DOHH2 (cell line): ENCODE measurements at regions not wholly inside any gene's neighbourhood (a gene's known extent, or its start where the extent isn't known, plus 50 kb on each side); places are given as distances from the start of the nearest gene placed in this dataset.

Experiments
- H3F3A ChIP-seq: fragments of 200-600 bp; sonication (generic), shearing (Covaris generic); 2 replicates; pipeline ENCODE4 v1.6.0; 2016; ENCODE audit warnings: antibody characterized with exemption, mild to moderate bottlenecking; ENCODE audit not compliant: control insufficient read depth, insufficient read depth
- H3K27ac ChIP-seq: fragments of 200-600 bp; sonication (generic); 2 replicates; pipeline ENCODE4 v1.5.1; 2014; ENCODE audit warnings: low read depth, mild to moderate bottlenecking, low read length, moderate library complexity
- H3K27me3 ChIP-seq: fragments of 200-600 bp; sonication (generic); 2 replicates; pipeline ENCODE4 v1.6.1; 2014; ENCODE audit warnings: mild to moderate bottlenecking, low read length, mixed read lengths; ENCODE audit not compliant: control insufficient read depth
- H3K36me3 ChIP-seq: fragments of 200-600 bp; sonication (generic); 2 replicates; pipeline ENCODE4 v1.6.1; 2014; ENCODE audit warnings: mild to moderate bottlenecking, low read length, moderate library complexity, mixed read lengths; ENCODE audit not compliant: control insufficient read depth
- H3K4me1 ChIP-seq: fragments of 200-600 bp; sonication (generic); 2 replicates; pipeline ENCODE4 v1.6.1; 2014; ENCODE audit warnings: mild to moderate bottlenecking, low read length, mixed read lengths; ENCODE audit not compliant: control insufficient read depth
- H3K4me2 ChIP-seq: fragments of 200-600 bp; sonication (generic); 2 replicates; pipeline ENCODE4 v1.6.0; 2014; ENCODE audit warnings: mild to moderate bottlenecking, low read length, moderate library complexity
- H3K4me3 ChIP-seq: fragments of 200-600 bp; sonication (generic); 2 replicates; pipeline ENCODE4 v1.5.1; 2014; ENCODE audit warnings: mild to moderate bottlenecking, low read length, mixed read lengths
- H3K79me2 ChIP-seq: fragments of 200-600 bp; sonication (generic); 2 replicates; pipeline ENCODE4 v1.6.1; 2014; ENCODE audit warnings: mild to moderate bottlenecking, low read length, mixed read lengths; ENCODE audit not compliant: control insufficient read depth
- H3K9me2 ChIP-seq: fragments of 200-600 bp; sonication (generic); replicated peaks from 2 replicates; pipeline ENCODE4 v1.6.1; 2014; ENCODE audit warnings: mild to moderate bottlenecking, low read length, mixed read lengths; ENCODE audit not compliant: control insufficient read depth
- H3K9me3 ChIP-seq: fragments of 200-600 bp; sonication (generic); 2 replicates; pipeline ENCODE4 v1.6.1; 2014; ENCODE audit warnings: antibody characterized with exemption, low read length, mixed read lengths; ENCODE audit not compliant: control insufficient read depth, insufficient read depth
- H4K20me1 ChIP-seq: fragments of 200-600 bp; sonication (generic); 2 replicates; pipeline ENCODE4 v1.6.0; 2014; ENCODE audit warnings: low read depth, mild to moderate bottlenecking, antibody characterized with exemption, low read length, moderate library complexity; ENCODE audit not compliant: control insufficient read depth, insufficient read depth
- EZH2phosphoT487 ChIP-seq: fragments of 200-600 bp; sonication (generic); IDR thresholded peaks from 2 replicates; pipeline ENCODE4 v1.6.1; 2017; ENCODE audit warnings: borderline replicate concordance, mild to moderate bottlenecking, antibody characterized with exemption, low read length, moderate library complexity, mixed read lengths
- TF ChIP-seq, protein P1 (sequence below): fragments of 200-600 bp; sonication (generic); IDR thresholded peaks from one replicate; pipeline ENCODE4 v1.5.1; 2014; ENCODE audit warnings: antibody characterized with exemption, mild to moderate bottlenecking, low read depth, low read length; ENCODE audit not compliant: poor library complexity, severe bottlenecking

- Histone ChIP-seq H4K20me1 (no peaks in the 10 kb centered on the region), H3K4me2 (no peak overlapping the region)
These were observed 130.4 kb upstream of the ECI2 start for GRCh38 chr6:4265740-4266139.

DNA sequence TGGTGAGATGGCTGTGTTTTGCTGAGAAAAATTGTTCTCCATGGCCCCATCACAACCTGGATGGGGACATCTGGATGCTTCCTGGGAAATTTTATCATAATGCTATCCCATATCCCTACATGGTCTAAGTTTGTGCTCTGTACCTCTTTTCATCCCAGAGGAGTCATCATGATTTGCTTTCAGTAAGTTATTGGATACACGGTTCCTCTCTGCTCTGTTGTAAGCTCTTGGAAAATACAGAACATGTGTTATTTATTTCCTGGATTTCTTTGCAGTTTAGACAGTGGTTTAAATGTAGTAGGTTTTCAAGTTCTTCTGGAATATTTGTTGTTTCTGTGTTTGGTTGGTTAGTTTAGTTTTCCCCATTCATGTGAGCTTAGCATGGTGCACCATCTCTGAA is 129.2 kb upstream of the ECI2 start:
- Histone ChIP-seq H3K4me2 (no peak overlapping the region), H3K36me3 (no peaks in the 10 kb centered on the region), H3K27me3 (no peaks in the 10 kb centered on the region), H3K79me2 (no peaks in the 10 kb centered on the region), H3K9me3 (no peaks in the 10 kb centered on the region), H3K4me3 (no peak overlapping the region), H4K20me1 (no peaks in the 10 kb centered on the region), H3F3A (no peaks in the 10 kb centered on the region), H3K27ac (no peak overlapping the region), H3K9me2 (no peaks in the 10 kb centered on the region), H3K4me1 (no peaks in the 10 kb centered on the region)
- TF ChIP-seq EZH2phosphoT487, result no peak
- TF ChIP-seq, protein P1, sequence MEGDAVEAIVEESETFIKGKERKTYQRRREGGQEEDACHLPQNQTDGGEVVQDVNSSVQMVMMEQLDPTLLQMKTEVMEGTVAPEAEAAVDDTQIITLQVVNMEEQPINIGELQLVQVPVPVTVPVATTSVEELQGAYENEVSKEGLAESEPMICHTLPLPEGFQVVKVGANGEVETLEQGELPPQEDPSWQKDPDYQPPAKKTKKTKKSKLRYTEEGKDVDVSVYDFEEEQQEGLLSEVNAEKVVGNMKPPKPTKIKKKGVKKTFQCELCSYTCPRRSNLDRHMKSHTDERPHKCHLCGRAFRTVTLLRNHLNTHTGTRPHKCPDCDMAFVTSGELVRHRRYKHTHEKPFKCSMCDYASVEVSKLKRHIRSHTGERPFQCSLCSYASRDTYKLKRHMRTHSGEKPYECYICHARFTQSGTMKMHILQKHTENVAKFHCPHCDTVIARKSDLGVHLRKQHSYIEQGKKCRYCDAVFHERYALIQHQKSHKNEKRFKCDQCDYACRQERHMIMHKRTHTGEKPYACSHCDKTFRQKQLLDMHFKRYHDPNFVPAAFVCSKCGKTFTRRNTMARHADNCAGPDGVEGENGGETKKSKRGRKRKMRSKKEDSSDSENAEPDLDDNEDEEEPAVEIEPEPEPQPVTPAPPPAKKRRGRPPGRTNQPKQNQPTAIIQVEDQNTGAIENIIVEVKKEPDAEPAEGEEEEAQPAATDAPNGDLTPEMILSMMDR, result no peak

More at GRCh38 chr6:4265740-4266139, 130.4 kb upstream of the ECI2 start:
- H3K79me2 ChIP-seq, result no peaks in the 10 kb centered on the region
- no peaks in the 10 kb centered on the region for H3K27me3 ChIP-seq
- no peaks in the 10 kb centered on the region for H3K36me3 ChIP-seq
- H3K27ac ChIP-seq, result no peak overlapping the region
- no peaks in the 10 kb centered on the region for H3F3A ChIP-seq
- H3K4me3 ChIP-seq, result no peak overlapping the region
- H3K9me2 ChIP-seq, result no peaks in the 10 kb centered on the region
- no peaks in the 10 kb centered on the region for H3K9me3 ChIP-seq
- no peaks in the 10 kb centered on the region for H3K4me1 ChIP-seq
- no peak for TF ChIP-seq EZH2phosphoT487
- TF ChIP-seq, protein P1, result no peak

GRCh38 chr6:4264081-4264480 is 128.7 kb upstream of the ECI2 start:
- Histone ChIP-seq H3K4me1 (no peaks in the 10 kb centered on the region), H3K9me3 (no peaks in the 10 kb centered on the region), H3K79me2 (no peaks in the 10 kb centered on the region), H3K27ac (no peak overlapping the region), H3K4me3 (no peak overlapping the region), H3F3A (no peaks in the 10 kb centered on the region), H4K20me1 (no peaks in the 10 kb centered on the region), H3K36me3 (no peaks in the 10 kb centered on the region), H3K27me3 (no peaks in the 10 kb centered on the region), H3K4me2 (no peak overlapping the region), H3K9me2 (no peaks in the 10 kb centered on the region)
- TF ChIP-seq, protein P1, result no peak
- no peak for TF ChIP-seq EZH2phosphoT487

- no peak for TF ChIP-seq EZH2phosphoT487
- TF ChIP-seq, protein P1, result no peak
- Histone ChIP-seq H3K9me2 (no peaks in the 10 kb centered on the region), H4K20me1 (no peaks in the 10 kb centered on the region), H3K9me3 (no peaks in the 10 kb centered on the region), H3F3A (no peaks in the 10 kb centered on the region), H3K27me3 (no peaks in the 10 kb centered on the region), H3K36me3 (no peaks in the 10 kb centered on the region), H3K4me3 (no peak overlapping the region), H3K4me1 (no peaks in the 10 kb centered on the region), H3K79me2 (no peaks in the 10 kb centered on the region), H3K4me2 (no peak overlapping the region), H3K27ac (no peak overlapping the region)
These were observed 127.2 kb upstream of the ECI2 start for GRCh38 chr6:4262526-4262925.
